ENCODE measurements at regions not wholly inside any gene's neighbourhood (a gene's known extent, or its start where the extent isn't known, plus 50 kb on each side); places are given as distances from the start of the nearest gene placed in this dataset.
"Not testable (repeated sequence)": the region's sequence is repeated elsewhere in the genome, so short reads cannot be mapped to it uniquely, and the experiment has no call there.

DNA sequence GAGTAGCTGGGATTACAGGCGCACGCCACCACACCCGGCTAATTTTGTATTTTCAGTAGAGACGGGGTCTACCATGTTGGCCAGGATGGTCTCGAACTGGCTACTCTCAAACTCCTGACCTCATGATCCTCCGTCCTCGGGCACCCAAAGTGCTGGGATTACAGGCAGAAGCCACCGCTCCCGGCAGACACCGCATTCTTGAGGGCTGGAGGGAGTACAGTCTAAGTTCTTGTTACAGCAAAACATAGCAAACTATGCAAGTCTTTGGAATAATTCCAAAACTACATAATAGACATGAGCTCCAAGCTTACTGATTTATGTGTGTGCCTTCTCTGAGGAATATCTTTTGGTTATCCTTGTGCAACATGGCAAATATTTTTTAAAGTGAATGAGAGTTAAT is 299.1 kb upstream of the ZNF658 start:
- DNase-seq (ENCODE audit: low read depth, low spot score), result not testable (repeated sequence)

DNA sequence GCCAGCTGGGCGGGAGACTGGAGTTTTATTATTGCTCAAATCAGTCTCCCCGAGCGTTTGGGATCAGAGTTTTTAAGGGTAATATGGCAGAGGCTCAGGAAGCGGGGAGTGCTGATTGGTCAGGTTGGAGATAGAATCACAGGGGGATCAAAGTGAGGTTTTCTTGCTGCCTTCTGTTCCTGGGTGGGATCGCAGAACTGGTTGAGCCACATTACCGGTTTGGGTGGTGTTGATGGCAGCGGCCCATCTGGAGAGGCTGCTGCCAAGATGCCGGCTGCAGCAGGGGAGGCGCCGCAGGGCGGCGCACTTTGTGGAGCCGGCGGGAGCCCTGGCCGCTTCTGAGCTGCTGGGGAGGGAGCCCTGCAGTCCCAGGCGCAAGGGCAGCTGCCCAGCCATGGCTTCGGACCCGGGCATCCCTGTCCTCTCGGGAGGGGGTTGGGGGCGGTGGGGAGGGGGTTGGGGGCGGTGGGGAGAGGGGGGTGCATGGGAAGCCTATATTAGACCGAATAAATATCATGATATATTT is 268.9 kb upstream of the ZNF658 start:
- not testable (repeated sequence) for DNase-seq (ENCODE audit: low read depth, low spot score)

DNA sequence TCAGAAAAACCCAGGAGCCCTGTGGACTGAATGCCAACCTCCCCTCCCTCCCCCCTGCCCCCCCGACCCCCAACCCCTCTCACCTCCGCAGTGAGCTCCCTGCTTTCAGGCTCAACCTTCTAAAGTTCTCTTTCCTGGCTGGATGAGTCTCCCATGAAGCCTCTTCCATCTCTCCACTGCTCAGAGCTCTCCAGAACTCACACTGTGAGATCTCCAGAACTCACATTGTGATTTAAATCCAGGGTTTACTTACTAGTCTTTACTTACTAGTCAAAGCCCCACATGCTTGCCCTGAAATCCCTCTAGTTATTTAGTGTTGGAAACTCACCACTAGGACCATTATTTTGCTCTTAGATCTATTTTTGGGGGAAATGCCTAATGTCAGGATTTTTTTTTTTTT is 252.8 kb upstream of the ZNF658 start:
- not testable (repeated sequence) for DNase-seq (ENCODE audit: low read depth, low spot score)

DNA sequence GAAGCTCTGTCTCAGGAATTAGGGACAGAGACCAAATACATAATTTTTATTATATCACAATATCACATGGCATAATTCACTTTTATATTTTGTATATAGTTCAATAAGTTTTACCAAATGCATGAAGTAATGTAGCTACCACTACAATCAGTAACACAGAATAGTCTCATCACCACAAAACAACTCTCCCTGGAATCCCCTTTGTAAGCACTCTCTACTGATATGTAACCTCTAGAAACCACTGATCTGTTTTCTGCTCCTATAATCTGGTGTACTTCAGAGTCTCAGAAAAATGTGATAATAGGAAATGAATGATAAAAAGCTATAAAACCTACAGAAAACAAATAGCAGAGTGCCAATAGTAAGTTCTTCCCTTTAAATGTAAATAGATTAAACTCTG is 210.3 kb upstream of the ZNF658 start:
- not testable (repeated sequence) for DNase-seq (ENCODE audit: low read depth, low spot score)

DNA sequence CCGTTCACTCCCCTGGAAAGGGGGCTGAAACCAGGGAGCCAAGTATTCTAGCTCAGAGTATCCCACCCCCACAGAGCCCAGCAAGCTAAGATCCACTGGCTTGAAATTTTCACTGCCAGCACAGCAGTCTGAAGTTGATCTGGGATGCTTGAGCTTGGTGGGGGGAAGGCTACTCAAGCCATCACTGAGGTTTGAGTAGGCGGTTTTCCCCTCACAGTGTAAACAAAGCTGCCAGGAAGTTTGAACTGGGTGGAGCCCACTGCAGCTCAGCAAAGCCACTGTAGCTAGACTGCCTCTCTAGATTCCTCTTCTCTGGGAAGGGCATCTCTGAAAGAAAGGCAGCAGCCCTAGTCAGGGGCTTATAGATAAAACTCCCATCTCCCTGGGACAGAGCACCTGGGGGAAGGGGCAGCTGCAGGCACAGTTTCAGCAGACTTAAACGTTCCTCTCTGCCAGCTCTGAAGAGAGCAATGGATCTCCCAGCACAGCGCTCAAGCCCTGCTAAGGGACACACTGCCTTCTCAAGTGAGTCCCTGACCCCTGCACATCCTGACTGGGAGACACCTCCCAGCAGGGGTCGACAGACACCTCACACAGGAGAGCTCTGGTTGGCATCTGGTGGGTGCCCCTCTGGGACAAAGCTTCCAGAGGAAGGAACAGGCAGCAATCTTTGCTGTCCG is 204.8 kb upstream of the ZNF658 start:
- DNase-seq (ENCODE audit: low read depth, low spot score), result not testable (repeated sequence)

DNA sequence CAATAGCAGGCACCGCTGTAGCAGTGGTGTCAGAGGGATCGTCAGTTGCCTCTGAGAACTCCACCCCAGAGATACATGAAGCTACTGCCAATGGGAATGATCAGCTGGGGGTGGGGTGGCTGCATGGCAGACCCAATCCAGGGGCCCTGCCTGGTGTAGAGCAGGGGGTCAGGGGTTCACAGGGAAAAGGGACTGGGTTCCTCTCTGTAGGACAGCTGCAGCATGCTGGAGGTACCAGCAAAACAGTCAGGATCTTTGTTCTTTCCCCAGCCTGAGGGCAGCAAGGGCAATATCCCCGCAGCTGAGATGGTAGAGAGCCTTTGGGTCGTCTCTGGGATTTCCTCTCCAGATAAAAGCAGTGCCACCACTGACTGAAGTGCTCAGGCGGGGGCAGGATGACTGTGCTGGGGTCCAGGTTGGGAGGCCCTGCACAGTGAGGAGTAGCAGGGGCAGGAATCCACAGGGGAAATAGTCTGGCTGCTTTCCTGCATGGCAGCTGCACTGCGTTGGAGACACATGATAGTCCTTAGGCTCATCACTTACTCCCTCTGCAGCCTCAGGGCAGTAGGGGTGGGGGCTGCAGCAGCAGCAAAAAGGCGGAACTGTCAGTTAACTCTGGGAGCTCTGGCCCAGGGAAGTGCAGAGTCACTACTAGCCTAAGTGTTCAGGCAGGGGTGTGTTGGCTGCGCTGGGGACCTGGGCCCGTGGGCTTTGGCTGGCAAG is 203.0 kb upstream of the ZNF658 start:
- not testable (repeated sequence) for DNase-seq (ENCODE audit: low read depth, low spot score)

DNA sequence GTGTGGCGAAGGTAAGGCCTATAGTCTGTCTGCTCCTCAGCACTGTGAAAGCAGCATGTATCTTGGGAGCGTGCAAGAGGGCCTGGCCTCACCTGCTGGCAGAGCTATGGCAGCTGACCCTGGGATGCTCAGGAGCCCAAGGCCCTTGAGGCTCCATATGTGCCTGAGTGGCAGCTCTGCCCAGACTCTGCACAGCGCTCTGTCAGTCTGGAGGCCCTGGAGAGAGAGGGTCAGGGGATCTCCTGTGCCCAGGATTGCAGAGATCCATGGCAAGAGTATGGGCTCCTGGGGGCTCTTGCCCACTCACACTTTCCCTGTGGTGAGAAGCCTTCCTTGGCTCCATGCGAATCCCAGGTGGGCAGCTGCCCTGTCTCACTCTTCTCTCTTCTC is 202.5 kb upstream of the ZNF658 start:
- not testable (repeated sequence) for DNase-seq (ENCODE audit: low read depth, low spot score)

DNA sequence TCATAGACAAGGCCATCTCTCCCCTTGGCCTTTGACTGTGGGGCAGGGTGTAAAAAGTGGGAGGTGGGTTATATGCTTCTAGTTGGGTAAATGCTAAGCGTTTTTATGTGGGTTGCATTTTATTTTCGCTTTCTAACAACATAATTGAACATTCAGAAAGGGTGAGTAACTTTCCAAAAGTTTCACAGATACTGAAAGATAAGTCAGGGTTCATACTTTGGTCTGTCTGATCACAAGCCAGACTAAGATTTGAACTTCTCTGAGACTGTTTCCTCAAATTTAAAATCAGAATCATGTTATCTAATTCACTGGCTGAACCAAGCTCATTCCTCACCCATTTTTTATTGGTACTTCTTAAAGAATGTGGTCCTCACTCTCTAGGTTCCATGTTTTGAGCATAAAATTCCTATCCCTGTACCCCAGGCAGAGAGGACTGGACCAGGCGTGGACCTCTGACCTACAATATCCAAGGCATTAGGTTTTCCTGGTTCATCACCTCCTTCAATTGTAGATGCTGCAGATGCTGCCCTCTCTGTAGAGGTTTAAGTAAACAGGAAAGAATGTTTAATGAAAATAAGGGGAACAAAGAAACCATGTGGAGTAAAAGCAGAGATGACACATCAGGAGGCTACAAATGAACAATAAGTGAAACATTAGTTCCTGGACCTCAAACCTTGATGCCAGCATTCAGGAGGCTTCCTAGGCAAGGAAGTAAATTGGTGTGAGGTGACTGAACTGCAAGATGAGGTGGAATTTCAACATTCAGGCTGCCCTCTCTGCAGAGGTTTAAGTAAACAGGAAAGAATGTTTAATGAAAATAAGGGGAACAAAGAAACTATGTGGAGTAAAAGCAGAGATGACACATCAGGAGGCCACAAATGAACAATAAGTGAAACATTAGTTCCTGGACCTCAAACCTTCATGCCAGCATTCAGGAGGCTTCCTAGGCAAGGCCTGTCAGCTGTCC is 198.8 kb upstream of the ZNF658 start:
- not testable (repeated sequence) for DNase-seq (ENCODE audit: low read depth, low spot score)

DNA sequence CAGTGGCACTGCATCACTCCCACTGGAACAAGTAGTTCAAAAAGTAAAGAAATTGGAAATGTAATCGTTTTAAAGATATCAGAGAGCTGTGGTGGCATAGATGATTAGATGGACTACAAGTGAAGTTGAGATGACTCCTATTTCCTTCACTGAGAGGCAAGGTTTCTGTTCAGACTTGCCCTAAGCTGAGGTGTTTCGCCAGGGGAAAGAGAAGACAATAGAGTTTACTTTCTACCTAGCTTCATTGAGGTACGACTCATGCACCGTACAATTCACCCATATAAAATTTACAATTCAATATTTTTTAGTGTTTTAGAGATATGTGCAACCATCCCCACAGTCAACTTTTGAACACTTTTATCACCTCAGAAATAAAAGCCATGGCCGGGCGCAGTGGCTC is 189.0 kb upstream of the ZNF658 start:
- not testable (repeated sequence) for DNase-seq (ENCODE audit: low read depth, low spot score)

DNA sequence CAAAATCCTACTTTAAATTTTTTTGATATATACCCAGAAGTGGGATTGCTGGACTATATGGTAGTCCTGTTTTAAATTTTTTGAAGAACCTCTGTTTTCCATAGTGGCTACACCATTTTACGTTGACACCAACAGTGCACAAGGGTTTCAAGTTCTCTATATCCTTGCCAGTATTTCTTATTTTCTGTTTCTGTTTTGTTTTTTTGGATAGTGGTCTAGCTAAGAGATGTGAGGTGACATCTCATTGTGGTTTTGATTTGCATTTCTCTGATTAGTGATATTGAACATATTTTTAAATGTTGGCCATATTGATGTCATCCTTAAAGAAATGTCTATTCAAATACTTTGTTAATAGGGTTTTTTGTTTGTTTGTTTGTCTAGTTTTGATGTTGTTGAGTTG is 187.7 kb upstream of the ZNF658 start:
- DNase-seq (ENCODE audit: low read depth, low spot score), result not testable (repeated sequence)

DNA sequence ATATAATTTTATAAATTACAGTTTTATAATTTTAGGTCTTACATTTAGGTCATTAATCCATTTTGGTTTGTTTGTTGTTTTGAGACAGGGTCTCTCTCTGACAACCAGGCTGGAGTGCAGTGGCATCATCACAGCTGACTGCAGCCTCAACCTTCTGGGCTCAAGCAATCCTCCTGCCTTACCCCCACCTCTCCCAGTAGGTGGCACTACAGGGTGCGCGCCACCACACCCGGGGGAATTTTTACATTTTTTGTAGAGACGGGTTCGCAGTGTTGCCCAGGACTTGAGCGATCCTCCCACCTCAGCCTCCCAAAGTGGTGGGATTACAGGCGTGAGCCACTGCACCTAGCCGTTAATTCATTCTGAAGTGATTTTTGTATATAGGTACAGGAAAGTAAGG is 187.0 kb upstream of the ZNF658 start:
- DNase-seq (ENCODE audit: low read depth, low spot score), result not testable (repeated sequence)

DNA sequence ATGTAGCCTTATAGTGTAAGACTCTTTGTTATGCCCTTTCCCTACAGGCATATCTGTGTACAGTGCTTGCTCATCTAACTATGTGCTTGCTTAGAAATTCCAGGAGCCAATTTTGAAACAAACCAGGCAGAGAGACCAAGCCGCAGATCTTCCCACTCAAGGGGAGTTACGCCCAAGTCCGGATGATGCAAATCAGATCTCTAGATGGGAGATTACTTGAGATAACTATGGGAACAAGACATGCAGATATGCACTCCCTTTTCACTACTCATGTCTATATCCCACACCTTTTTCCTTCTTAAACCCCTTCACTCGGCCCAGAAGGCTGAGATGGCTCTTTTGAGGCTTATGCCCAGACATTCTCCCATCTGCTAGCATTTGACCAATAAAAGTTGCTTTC is 179.7 kb upstream of the ZNF658 start:
- DNase-seq (ENCODE audit: low read depth, low spot score), result not testable (repeated sequence)

DNA sequence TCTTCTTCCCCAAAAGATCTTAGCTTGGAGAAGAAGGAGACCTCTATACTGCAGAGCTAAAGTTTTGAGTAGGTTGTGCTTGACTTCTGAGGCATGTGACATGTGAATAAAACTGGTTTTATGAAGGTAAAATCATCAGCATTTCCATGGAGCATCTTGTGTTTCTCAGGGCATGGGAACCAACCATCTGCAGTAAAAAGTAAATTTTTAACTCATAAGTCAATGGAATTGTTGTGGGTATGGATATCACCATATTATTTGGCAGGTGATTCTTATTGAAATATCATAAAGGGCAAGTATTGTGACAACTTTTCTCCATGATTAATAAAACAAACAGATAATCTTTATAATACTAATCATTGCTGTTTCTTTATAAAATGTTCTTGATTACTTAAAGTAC is 173.0 kb upstream of the ZNF658 start:
- DNase-seq (ENCODE audit: low read depth, low spot score), result not testable (repeated sequence)

DNA sequence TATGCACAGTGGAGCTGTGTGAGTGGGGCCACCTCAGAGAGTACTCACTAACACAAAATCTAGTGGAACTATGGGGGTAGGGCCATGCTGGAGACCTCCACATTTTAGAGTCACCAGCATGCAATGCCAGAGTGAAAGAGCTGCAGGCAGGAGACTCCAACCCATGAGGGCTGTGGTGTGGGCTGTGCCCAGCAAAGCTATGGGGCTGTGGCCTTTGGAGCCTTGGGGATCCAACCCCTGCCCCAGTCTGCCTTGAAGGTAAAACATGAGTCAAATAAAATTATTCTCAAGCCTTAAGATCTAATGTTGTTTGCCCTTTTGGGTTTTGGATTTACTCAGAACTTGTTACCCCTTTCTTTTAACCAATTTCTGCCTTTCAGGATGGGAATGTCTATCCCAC is 163.8 kb upstream of the ZNF658 start:
- DNase-seq (ENCODE audit: low read depth, low spot score), result not testable (repeated sequence)

DNA sequence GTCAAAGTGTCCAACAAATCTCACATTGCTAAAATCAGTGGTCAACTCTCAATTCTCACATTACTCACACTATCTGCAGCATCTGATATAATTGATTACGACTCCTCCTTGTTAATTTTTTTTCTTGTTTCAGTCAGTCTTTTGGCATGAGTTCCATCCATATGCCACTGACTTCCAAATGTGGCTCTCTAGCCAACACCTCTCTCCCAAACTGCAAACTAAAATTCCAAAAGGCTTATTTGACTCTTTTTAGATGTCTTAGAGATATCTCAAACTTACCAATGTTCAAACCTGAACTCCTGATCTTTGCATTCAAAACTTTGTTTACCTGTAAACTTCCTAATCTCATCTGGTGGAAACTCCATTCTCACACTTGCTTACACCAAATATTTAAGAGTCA is 162.1 kb upstream of the ZNF658 start:
- not testable (repeated sequence) for DNase-seq (ENCODE audit: low read depth, low spot score)

DNA sequence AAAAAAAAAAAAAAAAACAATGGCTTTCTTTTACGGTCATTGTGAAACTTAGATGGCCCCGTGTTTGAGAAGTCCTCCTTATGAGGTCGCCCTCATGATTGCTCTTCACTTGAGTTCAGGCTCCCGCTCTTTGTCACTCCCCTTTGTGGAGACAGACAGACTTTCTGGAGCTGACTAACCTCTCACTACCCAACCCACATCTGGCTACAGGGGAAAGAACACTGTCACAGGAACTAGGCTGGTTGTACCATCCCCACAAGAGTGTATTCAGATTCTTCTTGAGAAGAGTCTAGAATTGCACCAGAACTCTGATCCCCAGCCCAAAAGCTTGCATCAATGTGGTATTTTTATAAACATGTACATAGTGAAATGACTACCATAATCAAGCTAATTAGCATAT is 160.4 kb upstream of the ZNF658 start:
- DNase-seq (ENCODE audit: low read depth, low spot score), result not testable (repeated sequence)

DNA sequence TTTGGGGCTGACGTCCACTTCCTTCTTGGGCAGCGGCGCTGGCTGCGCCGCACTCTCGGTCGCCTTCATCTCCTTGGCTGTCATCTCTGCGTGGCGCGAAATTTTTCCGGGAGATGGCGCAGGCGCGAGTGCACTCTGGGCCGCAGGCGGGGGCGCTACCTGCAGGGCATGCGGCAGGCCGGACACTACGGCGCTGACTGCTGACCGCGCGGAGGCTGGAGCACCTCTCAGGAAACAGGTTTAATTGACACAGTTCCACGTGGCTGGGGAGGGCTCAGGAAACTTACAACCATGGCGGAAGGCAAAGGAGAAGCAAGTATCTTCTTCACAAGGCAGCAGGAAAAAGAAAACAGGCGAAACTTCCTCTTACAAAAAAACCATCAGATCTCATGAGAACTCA is 154.7 kb upstream of the ZNF658 start:
- DNase-seq (ENCODE audit: low read depth, low spot score), result not testable (repeated sequence)

DNA sequence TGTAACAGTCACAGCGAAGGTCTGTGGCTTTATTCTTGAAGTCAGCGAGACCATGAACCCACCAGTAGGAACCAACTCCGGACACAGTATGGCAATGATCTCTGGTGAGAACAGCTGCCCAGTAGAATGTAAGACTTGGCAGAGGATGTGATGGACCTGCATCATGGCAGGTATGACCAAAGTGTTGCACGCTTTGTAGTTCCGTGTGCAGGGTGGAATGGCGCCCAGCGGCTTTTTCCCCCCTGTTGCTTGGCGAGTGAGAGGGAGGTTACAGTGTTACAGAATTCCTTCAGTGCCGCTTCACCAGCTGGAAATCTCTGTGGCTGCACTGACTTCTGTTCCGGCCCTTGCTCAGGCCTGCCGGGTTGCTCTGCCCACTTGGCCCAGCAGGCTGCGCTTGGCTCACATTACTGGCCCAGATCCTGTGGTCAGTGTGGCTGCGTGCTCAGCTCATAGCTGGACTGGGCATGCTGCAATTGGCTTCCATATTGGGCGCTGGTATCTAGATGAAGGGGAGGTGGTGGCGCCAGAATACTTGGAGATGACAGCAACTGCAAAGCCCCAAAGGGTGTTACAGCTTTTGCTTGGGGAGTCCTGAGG is 148.1 kb upstream of the ZNF658 start:
- not testable (repeated sequence) for DNase-seq (ENCODE audit: low read depth, low spot score)

DNA sequence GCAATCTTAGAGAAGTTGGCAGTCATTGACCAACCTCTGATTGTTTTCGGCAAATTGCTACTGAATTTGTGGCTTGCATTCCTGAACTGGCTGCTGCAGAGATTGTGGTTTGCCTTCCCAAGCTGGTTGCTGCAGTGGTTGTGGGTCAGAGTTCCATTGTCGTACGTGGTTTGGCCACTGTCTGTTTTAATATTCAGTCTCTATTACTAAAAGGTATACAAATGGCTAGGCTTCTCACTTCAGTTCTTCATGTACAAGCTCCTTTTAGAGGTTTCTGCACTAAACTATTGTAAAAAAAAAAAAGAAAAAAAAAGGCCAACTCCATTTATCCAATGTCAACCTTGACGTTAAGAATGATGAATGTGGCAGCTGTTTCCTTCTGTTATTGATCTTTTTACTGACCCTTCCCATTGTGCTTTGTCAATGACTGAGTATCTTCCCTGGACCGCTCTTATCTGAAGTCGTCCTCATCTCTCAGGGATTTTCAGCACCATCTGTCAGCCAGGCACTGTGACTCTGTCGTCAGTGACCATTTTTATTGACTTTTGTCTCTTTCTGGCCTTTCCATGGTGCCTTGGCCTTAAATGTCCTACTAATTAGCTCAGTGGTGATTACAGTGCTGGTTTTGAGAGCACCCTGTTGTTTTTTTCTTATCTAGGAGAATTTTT is 140.6 kb upstream of the ZNF658 start:
- not testable (repeated sequence) for DNase-seq (ENCODE audit: low read depth, low spot score)

DNA sequence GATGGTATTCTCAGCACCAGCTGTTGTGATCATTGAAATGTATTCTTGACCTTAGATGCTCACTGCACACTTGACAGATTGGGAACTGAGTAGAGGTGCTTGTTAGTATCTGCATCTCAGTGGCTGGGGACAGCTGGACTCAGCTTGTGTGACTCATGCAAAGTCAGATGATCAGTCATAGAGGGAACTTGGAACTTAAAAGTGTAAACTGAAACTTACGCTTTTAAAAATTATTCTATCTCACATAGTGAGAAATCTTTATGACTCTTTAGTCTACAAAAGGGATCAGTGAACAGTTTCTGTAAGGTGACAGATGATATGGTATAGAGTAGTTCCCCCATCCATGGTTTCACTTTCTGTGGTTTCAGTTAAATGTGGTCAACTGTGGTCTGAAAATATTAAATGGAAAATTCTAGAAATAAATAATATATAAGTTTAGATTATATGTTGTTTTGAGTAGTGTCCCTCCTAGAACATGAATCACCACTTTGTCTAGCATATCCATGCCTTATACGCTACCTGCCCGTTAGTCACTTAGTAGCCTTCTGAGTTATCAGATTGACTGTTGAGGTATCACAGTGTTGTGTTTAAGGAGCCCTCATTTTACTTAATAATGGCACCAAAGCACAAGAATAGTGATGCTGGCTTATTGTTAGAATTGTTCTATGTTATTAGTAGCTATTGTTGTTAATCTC is 135.6 kb upstream of the ZNF658 start:
- not testable (repeated sequence) for DNase-seq (ENCODE audit: low read depth, low spot score)
